Loucy (cell line): ENCODE measurements at regions not wholly inside any gene's neighbourhood (a gene's known extent, or its start where the extent isn't known, plus 50 kb on each side); places are given as distances from the start of the nearest gene placed in this dataset.

Experiments used
- H2AFZ ChIP-seq: fragments of 200-600 bp; sonication (generic); 2 replicates; pipeline ENCODE4 v1.6.0; 2016; ENCODE audit warnings: antibody characterized with exemption, mild to moderate bottlenecking, low read length, moderate library complexity
- H3F3A ChIP-seq: fragments of 200-600 bp; 2 replicates; pipeline ENCODE4 v1.6.0; 2016; ENCODE audit warnings: antibody characterized with exemption, low read depth, mild to moderate bottlenecking
- H3K27me3 ChIP-seq: fragments of 200-600 bp; sonication (generic); 2 replicates; pipeline ENCODE4 v1.6.1; 2014; ENCODE audit warnings: low read length, mild to moderate bottlenecking; ENCODE audit not compliant: insufficient read depth, poor library complexity, severe bottlenecking
- H3K36me3 ChIP-seq: fragments of 200-600 bp; sonication (generic); 2 replicates; pipeline ENCODE4 v1.6.1; 2016; ENCODE audit warnings: low read length; ENCODE audit not compliant: insufficient read depth
- H3K4me1 ChIP-seq: fragments of 200-600 bp; sonication (generic); 2 replicates; pipeline ENCODE4 v1.5.1; 2014; ENCODE audit warnings: low read length, mild to moderate bottlenecking; ENCODE audit not compliant: insufficient read depth, poor library complexity, severe bottlenecking
- H3K4me2 ChIP-seq: fragments of 200-600 bp; sonication (generic); 2 replicates; pipeline ENCODE4 v1.6.0; 2014; ENCODE audit warnings: antibody characterized with exemption, low read length, low read depth, mild to moderate bottlenecking; ENCODE audit not compliant: poor library complexity, severe bottlenecking
- H3K4me3 ChIP-seq: fragments of 200-600 bp; sonication (generic); 2 replicates; pipeline ENCODE4 v1.5.1; 2014; ENCODE audit warnings: low read length, mild to moderate bottlenecking, mixed read lengths; ENCODE audit not compliant: poor library complexity, severe bottlenecking
- H3K79me2 ChIP-seq: fragments of 200-600 bp; sonication (generic); 2 replicates; pipeline ENCODE4 v1.6.1; 2014; ENCODE audit warnings: low read length; ENCODE audit not compliant: insufficient read depth
- H3K9ac ChIP-seq: fragments of 200-600 bp; sonication (generic); 2 replicates; pipeline ENCODE4 v1.6.0; 2014; ENCODE audit warnings: mild to moderate bottlenecking, low read depth, low read length, moderate library complexity; ENCODE audit not compliant: poor library complexity, severe bottlenecking
- H3K9me2 ChIP-seq: fragments of 200-600 bp; sonication (generic); replicated peaks from 2 replicates; pipeline ENCODE4 v1.6.1; 2016; ENCODE audit warnings: low read depth, low read length, mixed read lengths
- H3K9me3 ChIP-seq: fragments of 200-600 bp; sonication (generic); 2 replicates; pipeline ENCODE4 v1.6.1; 2014; ENCODE audit warnings: mild to moderate bottlenecking, antibody characterized with exemption, low read length, low read depth; ENCODE audit not compliant: insufficient read depth
- H4K20me1 ChIP-seq: fragments of 200-600 bp; sonication (generic); 2 replicates; pipeline ENCODE4 v1.6.0; 2014; ENCODE audit warnings: antibody characterized with exemption, low read length, mild to moderate bottlenecking; ENCODE audit not compliant: insufficient read depth, poor library complexity, severe bottlenecking
- EZH2phosphoT487 ChIP-seq: fragments of 200-600 bp; IDR thresholded peaks from 2 replicates; pipeline ENCODE4 v1.6.1; 2018; ENCODE audit warnings: antibody characterized with exemption, mild to moderate bottlenecking, moderate library complexity, borderline replicate concordance
- TF ChIP-seq, protein P1 (sequence below): fragments of 200-600 bp; sonication (generic); conservative IDR thresholded peaks from 2 replicates; pipeline ENCODE4 v1.5.1; 2014; ENCODE audit warnings: mild to moderate bottlenecking, antibody characterized with exemption, low read length

DNA sequence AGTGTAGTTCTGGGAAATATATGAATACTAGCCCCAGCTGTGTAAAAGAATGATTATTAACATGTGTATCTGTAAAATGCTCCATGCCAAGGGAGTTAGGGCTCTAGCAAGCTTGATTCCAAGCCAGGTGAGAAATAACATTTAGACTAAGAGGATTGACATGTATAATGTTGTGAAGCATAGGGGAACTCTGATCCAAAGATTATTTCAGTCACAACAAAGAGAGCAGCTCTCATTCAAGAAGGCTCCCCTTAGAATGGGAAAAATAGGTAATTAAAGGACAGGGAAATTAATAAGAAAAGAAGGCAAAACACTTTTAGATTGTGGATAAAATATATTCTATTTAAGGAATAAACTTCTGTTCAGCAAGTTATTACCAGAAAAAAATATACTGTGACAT is 347.3 kb upstream of the CDH7 start:
- H3K9me2 ChIP-seq, result no peaks in the 10 kb centered on the region
- no peak overlapping the region for H3K4me3 ChIP-seq
- H4K20me1 ChIP-seq, result no peaks in the 10 kb centered on the region
- no peaks in the 10 kb centered on the region for H3K79me2 ChIP-seq
- no peaks in the 10 kb centered on the region for H3K27me3 ChIP-seq
- H3F3A ChIP-seq, result no peaks in the 10 kb centered on the region
- H3K4me1 ChIP-seq, result no peaks in the 10 kb centered on the region
- H3K9ac ChIP-seq, result no peak overlapping the region
- H3K9me3 ChIP-seq, result no peaks in the 10 kb centered on the region
- TF ChIP-seq, protein P1, sequence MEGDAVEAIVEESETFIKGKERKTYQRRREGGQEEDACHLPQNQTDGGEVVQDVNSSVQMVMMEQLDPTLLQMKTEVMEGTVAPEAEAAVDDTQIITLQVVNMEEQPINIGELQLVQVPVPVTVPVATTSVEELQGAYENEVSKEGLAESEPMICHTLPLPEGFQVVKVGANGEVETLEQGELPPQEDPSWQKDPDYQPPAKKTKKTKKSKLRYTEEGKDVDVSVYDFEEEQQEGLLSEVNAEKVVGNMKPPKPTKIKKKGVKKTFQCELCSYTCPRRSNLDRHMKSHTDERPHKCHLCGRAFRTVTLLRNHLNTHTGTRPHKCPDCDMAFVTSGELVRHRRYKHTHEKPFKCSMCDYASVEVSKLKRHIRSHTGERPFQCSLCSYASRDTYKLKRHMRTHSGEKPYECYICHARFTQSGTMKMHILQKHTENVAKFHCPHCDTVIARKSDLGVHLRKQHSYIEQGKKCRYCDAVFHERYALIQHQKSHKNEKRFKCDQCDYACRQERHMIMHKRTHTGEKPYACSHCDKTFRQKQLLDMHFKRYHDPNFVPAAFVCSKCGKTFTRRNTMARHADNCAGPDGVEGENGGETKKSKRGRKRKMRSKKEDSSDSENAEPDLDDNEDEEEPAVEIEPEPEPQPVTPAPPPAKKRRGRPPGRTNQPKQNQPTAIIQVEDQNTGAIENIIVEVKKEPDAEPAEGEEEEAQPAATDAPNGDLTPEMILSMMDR, result no peak
- H2AFZ ChIP-seq, result no peak overlapping the region
- H3K4me2 ChIP-seq, result no peak overlapping the region
- H3K36me3 ChIP-seq, result no peaks in the 10 kb centered on the region

DNA sequence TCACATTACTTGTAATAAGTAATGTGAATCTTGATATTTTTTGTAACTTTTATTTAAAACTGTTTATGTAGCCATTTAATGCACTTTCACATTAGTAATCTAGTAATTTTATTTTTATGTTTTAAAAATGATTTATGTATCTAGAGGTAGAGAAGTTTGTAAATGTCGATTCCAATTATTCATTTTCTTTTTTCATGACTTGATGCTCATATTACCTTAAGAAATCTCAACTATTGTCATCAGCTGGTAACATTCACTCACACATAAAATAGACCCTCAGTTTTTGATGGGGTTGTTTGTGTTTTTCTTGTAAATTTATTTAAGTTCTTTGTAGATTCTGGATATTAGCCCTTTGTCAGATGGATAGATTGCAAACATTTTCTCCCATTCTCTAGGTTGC is 351.7 kb upstream of the CDH7 start:
- H3K79me2 ChIP-seq, result no peaks in the 10 kb centered on the region
- TF ChIP-seq EZH2phosphoT487, result no peak
- TF ChIP-seq, protein P1, result no peak
- no peak overlapping the region for H2AFZ ChIP-seq
- no peaks in the 10 kb centered on the region for H4K20me1 ChIP-seq
- no peaks in the 10 kb centered on the region for H3K36me3 ChIP-seq
- H3K9ac ChIP-seq, result no peak overlapping the region
- H3F3A ChIP-seq, result no peaks in the 10 kb centered on the region
- H3K9me2 ChIP-seq, result no peaks in the 10 kb centered on the region
- H3K9me3 ChIP-seq, result no peaks in the 10 kb centered on the region
- no peak overlapping the region for H3K4me2 ChIP-seq
- no peaks in the 10 kb centered on the region for H3K27me3 ChIP-seq
- H3K4me1 ChIP-seq, result no peaks in the 10 kb centered on the region
- no peak overlapping the region for H3K4me3 ChIP-seq

DNA sequence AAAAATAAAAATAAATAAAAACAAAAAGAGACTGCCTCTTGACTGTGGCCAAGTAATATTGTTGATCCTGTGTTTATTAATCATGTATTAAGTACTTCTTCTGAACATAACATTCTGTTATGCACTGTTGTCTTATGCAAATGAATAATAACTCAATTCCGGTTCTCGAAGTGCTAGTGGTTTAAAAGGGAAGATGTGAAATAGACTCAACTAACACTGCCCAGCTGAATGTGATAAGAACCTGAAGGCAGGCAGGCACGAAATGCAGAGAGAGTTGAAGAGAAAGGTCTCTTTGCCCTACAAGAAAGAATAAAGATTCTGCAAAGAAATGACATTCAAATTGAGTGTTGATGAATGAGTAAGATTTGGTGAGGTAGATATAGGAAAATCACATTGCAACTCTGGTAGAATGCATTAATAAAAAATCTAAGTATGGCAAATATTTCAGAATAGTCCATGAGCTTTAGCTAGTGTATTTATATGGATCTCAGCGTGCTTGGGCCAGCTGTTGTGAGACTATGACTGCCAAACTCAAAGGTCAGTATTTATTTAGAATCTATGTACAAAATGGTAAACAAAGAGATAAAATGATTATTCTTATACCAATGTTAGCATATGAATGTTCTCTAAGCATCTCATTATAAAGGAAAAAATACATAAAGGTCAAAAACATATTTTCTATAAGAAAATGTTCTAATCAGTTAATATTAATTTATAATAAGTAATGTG is 352.3 kb upstream of the CDH7 start:
- no peaks in the 10 kb centered on the region for H3K9me2 ChIP-seq
- no peaks in the 10 kb centered on the region for H3K9me3 ChIP-seq
- H3F3A ChIP-seq, result no peaks in the 10 kb centered on the region

More for the DNA sequence above, 352.3 kb upstream of the CDH7 start:
- Histone ChIP-seq H3K27me3 (no peaks in the 10 kb centered on the region), H4K20me1 (no peaks in the 10 kb centered on the region), H2AFZ (no peak overlapping the region), H3K36me3 (no peaks in the 10 kb centered on the region), H3K9ac (no peak overlapping the region), H3K4me2 (no peak overlapping the region), H3K4me3 (no peak overlapping the region), H3K4me1 (no peaks in the 10 kb centered on the region), H3K79me2 (no peaks in the 10 kb centered on the region)
- TF ChIP-seq, protein P1, result no peak
- TF ChIP-seq EZH2phosphoT487, result no peak
